ENCODE measurements at regions not wholly inside any gene's neighbourhood (a gene's known extent, or its start where the extent isn't known, plus 50 kb on each side); places are given as distances from the start of the nearest gene placed in this dataset.

GRCh38 chr3:83500931-83501330, 1457.9 kb upstream of the CADM2 start:
- no peak for DNase-seq (ENCODE audit: low spot score)
- ATAC-seq (ENCODE audit: low FRiP score) = no peak
- TF ChIP-seq, protein P1, sequence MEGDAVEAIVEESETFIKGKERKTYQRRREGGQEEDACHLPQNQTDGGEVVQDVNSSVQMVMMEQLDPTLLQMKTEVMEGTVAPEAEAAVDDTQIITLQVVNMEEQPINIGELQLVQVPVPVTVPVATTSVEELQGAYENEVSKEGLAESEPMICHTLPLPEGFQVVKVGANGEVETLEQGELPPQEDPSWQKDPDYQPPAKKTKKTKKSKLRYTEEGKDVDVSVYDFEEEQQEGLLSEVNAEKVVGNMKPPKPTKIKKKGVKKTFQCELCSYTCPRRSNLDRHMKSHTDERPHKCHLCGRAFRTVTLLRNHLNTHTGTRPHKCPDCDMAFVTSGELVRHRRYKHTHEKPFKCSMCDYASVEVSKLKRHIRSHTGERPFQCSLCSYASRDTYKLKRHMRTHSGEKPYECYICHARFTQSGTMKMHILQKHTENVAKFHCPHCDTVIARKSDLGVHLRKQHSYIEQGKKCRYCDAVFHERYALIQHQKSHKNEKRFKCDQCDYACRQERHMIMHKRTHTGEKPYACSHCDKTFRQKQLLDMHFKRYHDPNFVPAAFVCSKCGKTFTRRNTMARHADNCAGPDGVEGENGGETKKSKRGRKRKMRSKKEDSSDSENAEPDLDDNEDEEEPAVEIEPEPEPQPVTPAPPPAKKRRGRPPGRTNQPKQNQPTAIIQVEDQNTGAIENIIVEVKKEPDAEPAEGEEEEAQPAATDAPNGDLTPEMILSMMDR (IDR thresholded peaks at IDR 0.05) = no peak

GRCh38 chr3:83513051-83513450, 1445.7 kb upstream of the CADM2 start:
- ATAC-seq (ENCODE audit: low FRiP score) = no peak
- TF ChIP-seq, protein P1 (IDR thresholded peaks at IDR 0.05) = no peak
- no peak for DNase-seq (ENCODE audit: low spot score)

- TF ChIP-seq, protein P1 (IDR thresholded peaks at IDR 0.05) = no peak
- ATAC-seq (ENCODE audit: low FRiP score) (no peak), DNase-seq (ENCODE audit: low spot score) (no peak)
Measured at GRCh38 chr3:83513677-83514076, 1445.1 kb upstream of the CADM2 start.

- no peak for ATAC-seq (ENCODE audit: low FRiP score)
- no peak for DNase-seq (ENCODE audit: low spot score)
- TF ChIP-seq, protein P1 (IDR thresholded peaks at IDR 0.05) = no peak
Measured at GRCh38 chr3:83514130-83514914, 1444.5 kb upstream of the CADM2 start.

DNA sequence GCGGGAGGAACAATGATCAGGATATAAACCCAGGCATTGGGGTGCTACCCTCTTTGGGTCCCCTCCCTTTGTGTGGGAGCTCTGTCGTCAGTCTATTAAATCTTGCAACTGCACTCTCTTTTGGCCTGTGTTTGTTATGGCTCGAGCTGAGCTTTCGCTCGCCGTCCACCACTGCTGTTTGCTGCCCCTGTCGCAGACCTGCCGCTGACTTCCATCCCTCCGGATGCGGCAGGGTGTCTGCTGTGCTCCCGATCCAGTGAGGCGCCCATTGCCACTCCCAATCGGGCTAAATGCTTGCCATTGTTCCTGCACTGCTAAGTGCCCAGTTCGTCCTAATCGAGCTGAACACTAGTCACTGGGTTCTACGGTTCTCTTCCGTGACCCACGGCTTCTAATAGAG, 1443.7 kb upstream of the CADM2 start:
- DNase-seq (ENCODE audit: low spot score) = no peak
- ATAC-seq (ENCODE audit: low FRiP score) = no peak
- TF ChIP-seq, protein P1 (IDR thresholded peaks at IDR 0.05) = no peak

DNA sequence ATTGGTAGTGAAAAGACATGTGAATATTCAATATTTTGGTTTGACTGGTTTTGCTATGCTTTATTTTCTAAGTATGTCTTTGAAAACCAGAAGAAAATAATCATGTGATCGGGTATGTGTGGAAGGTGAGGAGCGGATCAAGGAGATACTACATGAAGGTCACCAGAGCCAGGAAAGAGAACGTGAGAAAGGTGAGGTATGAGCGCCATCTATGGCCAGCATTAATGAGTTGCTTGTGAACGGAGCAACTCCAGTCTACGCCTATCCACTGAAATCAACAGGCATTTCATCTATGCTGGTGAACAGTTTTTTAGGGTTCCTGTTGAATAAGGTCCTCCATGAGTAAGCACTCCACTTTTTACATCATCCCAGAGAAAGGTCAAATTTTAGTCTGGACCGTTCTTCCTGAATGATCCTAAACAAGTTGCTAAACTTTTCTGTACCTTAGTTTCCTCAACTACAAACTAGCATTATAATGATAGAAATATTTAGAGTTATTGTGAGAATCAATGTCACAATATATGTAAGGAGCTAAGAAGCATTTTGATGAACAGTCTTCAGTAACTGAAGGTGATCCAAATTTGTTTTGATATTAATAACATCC, 1435.2 kb upstream of the CADM2 start:
- no peak for ATAC-seq (ENCODE audit: low FRiP score)
- DNase-seq (ENCODE audit: low spot score) = no peak
- TF ChIP-seq, protein P1 (IDR thresholded peaks at IDR 0.05) = no peak

- TF ChIP-seq, protein P1 (IDR thresholded peaks at IDR 0.05) = no peak
- ATAC-seq (ENCODE audit: low FRiP score) (no peak), DNase-seq (ENCODE audit: low spot score) (no peak)
Measured at GRCh38 chr3:83524901-83525300, 1433.9 kb upstream of the CADM2 start.
